GM21447 (cell line): ENCODE measurements at regions not wholly inside any gene's neighbourhood (a gene's known extent, or its start where the extent isn't known, plus 50 kb on each side); places are given as distances from the start of the nearest gene placed in this dataset.

Experiments
- ATAC-seq: cut with Tn5 transposase; IDR thresholded peaks from one replicate; pipeline ENCODE4 v1.9.1; 2021; ENCODE audit not compliant: unreplicated experiment

- no peak for ATAC-seq
Measured at GRCh38 chr17:79142375-79142774, 67.8 kb downstream of the ENGASE start.

DNA sequence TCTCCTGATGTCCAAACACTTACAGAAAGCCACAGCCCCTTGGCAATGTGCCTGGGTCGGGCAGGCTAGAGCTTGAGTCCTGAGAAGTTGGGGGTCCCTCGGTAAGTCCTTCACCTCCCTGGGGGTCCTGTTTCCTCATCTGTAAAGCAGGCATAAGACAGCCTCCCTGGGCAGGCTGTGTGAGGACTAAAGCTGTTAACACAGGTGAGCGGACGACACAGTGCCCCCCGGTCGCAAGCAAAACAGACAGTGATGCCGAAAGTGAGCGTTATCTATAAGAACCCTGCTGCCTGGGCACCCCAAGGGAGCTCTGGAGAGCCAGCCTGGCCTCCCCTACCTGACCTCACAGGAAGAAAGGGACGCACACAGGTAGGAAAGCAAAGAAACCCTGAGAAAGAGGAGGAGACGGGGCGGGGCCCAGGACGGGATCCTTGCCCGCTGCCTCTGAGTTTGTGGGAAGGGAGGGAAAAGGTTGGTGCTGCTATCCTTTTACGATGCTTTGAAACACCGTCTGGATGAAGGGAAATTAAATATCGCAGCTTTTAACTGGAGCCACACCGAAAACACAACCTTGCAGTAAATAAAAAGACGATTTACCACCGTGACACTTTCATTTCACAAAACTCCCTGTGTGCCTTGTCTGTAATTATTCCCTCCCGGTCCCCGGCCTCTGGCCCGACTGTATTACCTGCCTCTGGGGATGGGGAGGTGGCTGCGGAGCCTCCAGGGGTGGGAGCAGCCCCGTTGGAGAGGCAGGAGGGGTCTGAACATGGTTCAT is 67.1 kb downstream of the ENGASE start:
- no peak for ATAC-seq

GRCh38 chr17:79138826-79139225 is 64.2 kb downstream of the ENGASE start:
- no peak for ATAC-seq

DNA sequence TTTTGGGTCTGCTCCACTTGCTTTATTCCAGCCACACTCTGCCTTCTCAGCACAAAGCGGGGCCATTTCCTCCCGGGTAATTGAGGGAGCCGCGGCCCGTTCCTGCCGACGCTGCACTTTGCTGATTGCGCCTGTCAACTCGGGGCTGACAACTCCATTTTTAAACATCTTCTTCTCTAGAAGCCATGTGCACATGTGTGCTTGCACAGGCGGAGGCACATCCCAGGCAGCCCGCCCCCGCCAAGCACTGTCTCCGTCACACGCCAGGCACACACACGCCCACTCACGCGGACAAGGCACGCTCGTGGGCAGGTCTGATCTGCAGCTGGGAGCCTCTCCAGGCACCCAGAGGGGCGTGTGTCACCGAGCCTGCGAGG is 63.2 kb downstream of the ENGASE start:
- no peak for ATAC-seq

DNA sequence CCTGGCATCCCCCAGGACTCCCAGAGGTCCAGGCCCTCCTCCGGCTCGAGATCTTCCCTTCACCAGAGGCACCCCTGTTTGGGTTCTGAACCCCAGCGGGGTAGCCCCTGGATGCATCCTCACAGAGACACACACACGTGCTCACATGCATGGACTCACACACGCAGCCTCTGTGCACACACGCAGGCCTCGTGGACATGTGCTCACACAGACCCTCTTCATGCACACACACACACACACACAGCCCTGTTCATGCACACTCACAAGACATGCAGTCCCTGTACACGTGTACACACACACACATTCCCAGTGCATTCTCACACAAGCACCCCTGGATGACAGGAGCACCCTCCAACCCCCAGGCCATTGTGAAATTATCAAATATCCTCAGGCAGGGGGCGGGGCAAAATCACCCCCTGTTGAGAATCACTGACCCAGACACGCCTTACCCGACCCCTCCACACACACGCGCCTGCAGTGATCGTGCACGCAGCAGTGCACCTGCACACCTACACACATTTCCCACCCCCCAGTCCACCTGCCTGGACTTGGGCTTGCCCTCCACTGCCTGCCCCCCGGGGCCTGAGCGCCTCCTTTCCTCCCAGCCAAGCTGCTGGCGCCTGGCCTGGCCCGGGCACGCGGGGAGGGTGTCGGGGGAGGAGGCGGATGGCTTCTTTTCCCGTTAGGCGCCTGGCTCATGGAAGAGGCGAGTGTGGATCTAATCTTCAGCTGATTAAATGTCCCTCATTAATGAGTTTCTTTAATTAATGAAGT is 62.6 kb downstream of the ENGASE start:
- ATAC-seq, result no peak

- no peak for ATAC-seq
Measured at GRCh38 chr17:79136596-79136995, 62.0 kb downstream of the ENGASE start.
